HEK293T (cell line): ENCODE measurements at regions not wholly inside any gene's neighbourhood (a gene's known extent, or its start where the extent isn't known, plus 50 kb on each side); places are given as distances from the start of the nearest gene placed in this dataset.

ENCODE experiments used
- ELF4 ChIP-seq: fragments of 450-650 bp; IDR thresholded peaks from 2 replicates; pipeline ENCODE4 v1.6.1; 2017; ENCODE audit warnings: antibody characterized with exemption
- LEF1 ChIP-seq: fragments of 450-650 bp; IDR thresholded peaks from 2 replicates; pipeline ENCODE4 v1.6.1; 2017; ENCODE audit warnings: mild to moderate bottlenecking, borderline replicate concordance
- NFRKB ChIP-seq: fragments of 450-650 bp; IDR thresholded peaks from 2 replicates; pipeline ENCODE4 v1.6.1; 2016; ENCODE audit warnings: mild to moderate bottlenecking, moderate library complexity
- SUZ12 ChIP-seq: fragments of 450-650 bp; IDR thresholded peaks from 2 replicates; pipeline ENCODE4 v1.6.1; 2016; ENCODE audit warnings: mild to moderate bottlenecking

GRCh38 chr2:8072907-8073306 lies 608.9 kb upstream of the ID2 start:
- TF ChIP-seq SUZ12 (no peak), LEF1 (no peak), NFRKB (no peak), ELF4 (no peak)
